OCI-LY3 (cell line): ENCODE measurements at regions not wholly inside any gene's neighbourhood (a gene's known extent, or its start where the extent isn't known, plus 50 kb on each side); places are given as distances from the start of the nearest gene placed in this dataset.
A peak's percentile ranks its signal among the peaks of the same experiment; 100 is the strongest.

ENCODE experiments used
- H2AFZ ChIP-seq: fragments of 200-600, 300-600 bp; shearing (Covaris generic); 2 replicates; pipeline ENCODE4 v1.6.0; 2014; ENCODE audit warnings: antibody characterized with exemption, low read depth, low read length
- H3K27ac ChIP-seq: fragments of 200-600, 300-600 bp; sonication (generic); 2 replicates; pipeline ENCODE4 v1.5.1; 2014; ENCODE audit warnings: mild to moderate bottlenecking, low read length, moderate library complexity, mixed read lengths
- H3K27me3 ChIP-seq: fragments of 200-600, 300-600 bp; sonication (generic); 2 replicates; pipeline ENCODE4 v1.6.1; 2014; ENCODE audit warnings: low read depth, low read length, mixed read lengths
- H3K36me3 ChIP-seq: fragments of 200-600, 300-600 bp; sonication (generic); replicated peaks from 2 replicates; pipeline ENCODE3; 2014; ENCODE audit warnings: low read depth, low read length, mixed read lengths
- H3K4me1 ChIP-seq: fragments of 300-600, 200-600 bp; sonication (generic); 2 replicates; pipeline ENCODE4 v1.6.1; 2014; ENCODE audit warnings: low read length, mixed read lengths
- H3K4me2 ChIP-seq: fragments of 200-600, 300-600 bp; sonication (generic); 2 replicates; pipeline ENCODE4 v1.6.1; 2014; ENCODE audit warnings: low read length, mixed read lengths
- H3K4me3 ChIP-seq: fragments of 300-600, 200-600 bp; sonication (generic); 2 replicates; pipeline ENCODE4 v1.5.1; 2014; ENCODE audit warnings: antibody characterized with exemption, mild to moderate bottlenecking, low read length, moderate library complexity
- H3K79me2 ChIP-seq: fragments of 300-600, 200-600 bp; shearing (Covaris generic); 2 replicates; pipeline ENCODE4 v1.6.1; 2014; ENCODE audit warnings: mild to moderate bottlenecking, low read length, mixed read lengths
- H3K9ac ChIP-seq: fragments of 300-600, 200-600 bp; shearing (Covaris generic); 2 replicates; pipeline ENCODE4 v1.6.0; 2014; ENCODE audit warnings: mild to moderate bottlenecking, low read length, moderate library complexity
- H3K9me3 ChIP-seq: fragments of 200-600, 300-600 bp; shearing (Covaris generic); 2 replicates; pipeline ENCODE4 v1.6.1; 2014; ENCODE audit warnings: low read length, mixed read lengths; ENCODE audit not compliant: insufficient read depth
- H4K20me1 ChIP-seq: fragments of 200-600, 300-600 bp; sonication (generic); 2 replicates; pipeline ENCODE4 v1.6.1; 2016; ENCODE audit warnings: low read length, mixed read lengths; ENCODE audit not compliant: insufficient read depth
- CTCF ChIP-seq: fragments of 200-600, 300-600 bp; sonication (generic); IDR thresholded peaks from 2 replicates; pipeline ENCODE4 v1.5.1; 2014; ENCODE audit warnings: antibody characterized with exemption, low read length, low read depth
- EZH2phosphoT487 ChIP-seq: fragments of 200-600 bp; shearing (Covaris generic); IDR thresholded peaks from 2 replicates; pipeline ENCODE4 v1.6.1; 2018; ENCODE audit warnings: antibody characterized with exemption, mixed run types, low read depth

GRCh38 chr11:12598330-12599256 lies 75.6 kb upstream of the TEAD1 start:
- Histone ChIP-seq H3K9ac (no peak overlapping the region), H3K4me3 (no peak overlapping the region), H3K4me2 (no peak overlapping the region), H3K9me3 (no peaks in the 10 kb centered on the region), H3K79me2 (no peaks in the 10 kb centered on the region), H2AFZ (no peak overlapping the region), H3K4me1 (no peaks in the 10 kb centered on the region), H3K36me3 (no peaks in the 10 kb centered on the region), H3K27me3 (peaks cover 12% of the 10 kb centered on the region; the same call in 1 of the 2 replicates), H4K20me1 (no peaks in the 10 kb centered on the region), H3K27ac (no peak overlapping the region)
- TF ChIP-seq EZH2phosphoT487 (no peak), CTCF (no peak)

- no peak overlapping the region for H3K9ac ChIP-seq
- no peak overlapping the region for H3K4me2 ChIP-seq
- TF ChIP-seq CTCF (peak; percentile 85), EZH2phosphoT487 (no peak)
- peaks cover 12% of the 10 kb centered on the region; the same call in 1 of the 2 replicates for H3K27me3 ChIP-seq
- H4K20me1 ChIP-seq: no peaks in the 10 kb centered on the region
- no peak overlapping the region for H3K27ac ChIP-seq
- H2AFZ ChIP-seq: no peak overlapping the region
- no peaks in the 10 kb centered on the region for H3K4me1 ChIP-seq
- H3K4me3 ChIP-seq: no peak overlapping the region
- no peaks in the 10 kb centered on the region for H3K79me2 ChIP-seq
- H3K9me3 ChIP-seq: no peaks in the 10 kb centered on the region
- H3K36me3 ChIP-seq: no peaks in the 10 kb centered on the region
Observed at GRCh38 chr11:12599408-12600143, 74.6 kb upstream of the TEAD1 start.

- no peak overlapping the region for H2AFZ ChIP-seq
- H3K79me2 ChIP-seq: no peaks in the 10 kb centered on the region
- H3K4me3 ChIP-seq: no peak overlapping the region
- H3K4me2 ChIP-seq: no peak overlapping the region
- no peak overlapping the region for H3K27ac ChIP-seq
- H3K4me1 ChIP-seq: no peaks in the 10 kb centered on the region
- no peaks in the 10 kb centered on the region for H3K9me3 ChIP-seq
- no peak overlapping the region for H3K9ac ChIP-seq
- no peaks in the 10 kb centered on the region for H4K20me1 ChIP-seq
- TF ChIP-seq CTCF: no peak
- no peak for TF ChIP-seq EZH2phosphoT487
- H3K36me3 ChIP-seq: no peaks in the 10 kb centered on the region
- H3K27me3 ChIP-seq: peaks cover 12% of the 10 kb centered on the region; the same call in 1 of the 2 replicates
Observed at GRCh38 chr11:12600829-12601228, 73.4 kb upstream of the TEAD1 start.

- H3K9ac ChIP-seq: no peak overlapping the region
- H3K4me2 ChIP-seq: no peak overlapping the region
- no peaks in the 10 kb centered on the region for H3K79me2 ChIP-seq
- H3K27ac ChIP-seq: no peak overlapping the region
- H2AFZ ChIP-seq: no peak overlapping the region
- no peak overlapping the region for H3K4me3 ChIP-seq
- peaks cover 12% of the 10 kb centered on the region; the same call in 1 of the 2 replicates for H3K27me3 ChIP-seq
- TF ChIP-seq CTCF (no peak), EZH2phosphoT487 (no peak)
- no peaks in the 10 kb centered on the region for H3K4me1 ChIP-seq
- no peaks in the 10 kb centered on the region for H3K9me3 ChIP-seq
- H3K36me3 ChIP-seq: no peaks in the 10 kb centered on the region
- H4K20me1 ChIP-seq: no peaks in the 10 kb centered on the region
Observed at GRCh38 chr11:12602421-12602820, 71.8 kb upstream of the TEAD1 start.
